Immature natural killer cell (primary cell): ENCODE measurements at regions not wholly inside any gene's neighbourhood (a gene's known extent, or its start where the extent isn't known, plus 50 kb on each side); places are given as distances from the start of the nearest gene placed in this dataset.
"Not testable (repeated sequence)": the region's sequence is repeated elsewhere in the genome, so short reads cannot be mapped to it uniquely, and the experiment has no call there.

Source experiments
- DNase-seq, 3 donors: peaks; one replicate each; pipeline ENCODE4 v3.0.0; 2022; ENCODE audit warnings: mixed read lengths in 1 of 3
- H3K27ac Mint-ChIP-seq, 6 donors: one replicate each; pipeline ENCODE4 v1.8.0; 2020; ENCODE audit warnings: mixed read lengths in 6 of 6, mild to moderate bottlenecking in 5 of 6, inconsistent platforms in 4 of 6, moderate library complexity in 3 of 6
- H3K27me3 Mint-ChIP-seq, 3 donors: one replicate each; pipeline ENCODE4 v1.8.0; 2020 to 2021; ENCODE audit warnings: low read depth in 3 of 3, mild to moderate bottlenecking in 3 of 3, mixed read lengths in 3 of 3, moderate library complexity in 3 of 3, inconsistent platforms in 1 of 3
- H3K36me3 Mint-ChIP-seq, 3 donors: one replicate each; pipeline ENCODE4 v1.8.0; 2020; ENCODE audit warnings: mixed read lengths in 3 of 3, inconsistent platforms in 2 of 3, mild to moderate bottlenecking in 2 of 3
- H3K4me1 Mint-ChIP-seq, 2 donors: one replicate each; pipeline ENCODE4 v1.8.0; 2020; ENCODE audit warnings: inconsistent platforms in 2 of 2, mild to moderate bottlenecking in 2 of 2, mixed read lengths in 2 of 2, moderate library complexity in 1 of 2
- H3K4me3 Mint-ChIP-seq, 5 donors: one replicate each; pipeline ENCODE4 v1.8.0; 2020; ENCODE audit warnings: mild to moderate bottlenecking in 5 of 5, mixed read lengths in 5 of 5, inconsistent platforms in 3 of 5, moderate library complexity in 3 of 5
- H3K9me3 Mint-ChIP-seq, 6 donors: one replicate each; pipeline ENCODE4 v1.8.0; 2020; ENCODE audit warnings: mild to moderate bottlenecking in 6 of 6, mixed read lengths in 6 of 6, inconsistent platforms in 4 of 6, moderate library complexity in 3 of 6

GRCh38 chr3:94460931-94461330 is 398.1 kb downstream of the NSUN3 start:
- no peak overlapping the region for H3K4me3 Mint-ChIP-seq

GRCh38 chr3:94462931-94463330 is 400.1 kb downstream of the NSUN3 start:
- Mint-ChIP-seq H3K4me3 (no peak overlapping the region), H3K27me3 (no peaks in the 10 kb centered on the region), H3K4me1 (no peaks in the 10 kb centered on the region), H3K27ac (no peak overlapping the region), H3K9me3 (peaks cover 0 to 28% (median 12%) of the 10 kb centered on the region in 6 donors), H3K36me3 (no peaks in the 10 kb centered on the region)
- no peak for DNase-seq

More at GRCh38 chr3:94460931-94461330, 398.1 kb downstream of the NSUN3 start:
- Mint-ChIP-seq H3K36me3 (no peaks in the 10 kb centered on the region), H3K9me3 (peaks cover 3 to 34% (median 12%) of the 10 kb centered on the region in 6 donors), H3K27me3 (peaks cover 0 to 2% (median 0%) of the 10 kb centered on the region in 3 donors), H3K27ac (no peak overlapping the region), H3K4me1 (no peaks in the 10 kb centered on the region)
- DNase-seq, result no peak

DNA sequence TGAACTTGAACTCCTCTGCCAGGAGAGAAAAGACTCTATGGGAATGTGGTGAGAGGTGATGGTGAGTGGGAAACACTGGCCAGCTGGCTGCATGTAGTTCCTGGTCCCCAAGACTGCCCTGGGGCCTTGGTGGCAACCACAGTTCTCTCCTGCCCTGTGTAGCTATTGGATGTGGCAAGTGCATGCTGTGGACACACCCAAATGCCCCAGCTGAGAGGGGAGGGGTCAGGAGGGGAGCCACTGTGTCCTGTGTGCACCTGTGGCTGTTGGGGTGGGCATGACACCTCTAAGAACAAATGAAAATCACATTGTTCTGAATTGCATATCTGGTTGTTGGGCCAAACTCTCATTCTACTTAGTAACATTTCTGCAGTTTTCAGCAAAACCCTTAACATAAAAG is 409.6 kb downstream of the NSUN3 start:
- DNase-seq, result no peak
- Mint-ChIP-seq H3K9me3 (peaks cover 18 to 65% (median 34%) of the 10 kb centered on the region in 6 donors), H3K4me1 (no peaks in the 10 kb centered on the region), H3K27me3 (peaks cover 0 to 2% (median 2%) of the 10 kb centered on the region in 3 donors), H3K27ac (no peak overlapping the region), H3K4me3 (no peak overlapping the region), H3K36me3 (no peaks in the 10 kb centered on the region)

DNA sequence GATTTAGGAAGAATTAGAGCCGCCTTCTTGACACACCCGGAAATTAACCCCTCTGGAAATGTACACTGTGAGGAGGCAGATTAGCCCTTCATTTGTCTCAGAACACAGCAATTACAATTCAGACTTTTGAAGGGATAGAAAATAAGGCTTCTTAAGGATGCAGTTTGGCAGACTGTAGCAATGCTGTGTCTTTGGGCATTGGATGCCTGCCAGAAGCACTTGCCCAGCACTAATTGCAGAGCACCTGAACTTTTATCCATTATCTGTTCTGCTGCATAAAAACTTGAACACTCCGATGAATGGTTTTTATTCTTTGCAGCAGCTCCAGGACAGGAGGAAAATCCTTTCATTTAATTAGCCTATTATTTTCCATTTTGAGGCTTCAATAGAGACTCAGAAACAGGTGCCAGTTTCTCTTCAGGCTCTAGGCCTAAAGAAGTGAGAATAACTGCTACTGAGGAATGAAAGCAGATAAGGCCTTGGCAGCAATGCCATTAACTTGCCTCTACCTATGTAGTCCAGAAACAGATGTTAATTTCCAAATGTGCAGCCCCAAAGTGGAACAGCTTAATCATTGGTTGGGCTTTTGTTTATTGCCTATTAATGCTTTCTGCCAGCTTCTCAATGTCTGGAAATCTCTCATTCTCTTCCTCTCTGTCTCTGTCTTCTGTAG is 418.5 kb downstream of the NSUN3 start:
- no peak for DNase-seq
- Mint-ChIP-seq H3K27ac (no peak overlapping the region), H3K4me3 (no peak overlapping the region), H3K4me1 (no peaks in the 10 kb centered on the region), H3K36me3 (no peaks in the 10 kb centered on the region), H3K9me3 (peaks cover 3 to 32% (median 15%) of the 10 kb centered on the region in 6 donors), H3K27me3 (peaks cover 0 to 2% (median 0%) of the 10 kb centered on the region in 3 donors)

DNA sequence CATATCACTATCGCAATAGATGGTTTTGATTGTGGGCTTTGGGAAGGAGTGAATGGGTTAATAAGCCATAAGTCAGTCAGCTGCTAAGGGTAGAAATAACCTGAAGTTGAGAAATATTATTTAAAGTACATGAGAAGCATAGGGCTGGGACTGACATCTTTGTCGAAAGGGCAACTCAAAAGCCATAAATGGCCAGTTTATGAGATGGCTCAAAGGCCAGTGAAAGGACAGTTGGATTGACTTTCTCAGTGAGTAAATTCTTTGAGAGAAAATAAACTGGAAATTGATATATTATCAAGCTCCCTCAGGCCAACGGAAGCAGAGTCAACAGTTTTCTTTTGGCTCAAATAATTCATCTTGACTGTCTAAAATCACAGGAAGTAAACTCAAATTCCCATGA is 419.8 kb downstream of the NSUN3 start:
- H3K9me3 Mint-ChIP-seq, result peaks cover 9 to 28% (median 13%) of the 10 kb centered on the region in 6 donors
- no peaks in the 10 kb centered on the region for H3K27me3 Mint-ChIP-seq

DNA sequence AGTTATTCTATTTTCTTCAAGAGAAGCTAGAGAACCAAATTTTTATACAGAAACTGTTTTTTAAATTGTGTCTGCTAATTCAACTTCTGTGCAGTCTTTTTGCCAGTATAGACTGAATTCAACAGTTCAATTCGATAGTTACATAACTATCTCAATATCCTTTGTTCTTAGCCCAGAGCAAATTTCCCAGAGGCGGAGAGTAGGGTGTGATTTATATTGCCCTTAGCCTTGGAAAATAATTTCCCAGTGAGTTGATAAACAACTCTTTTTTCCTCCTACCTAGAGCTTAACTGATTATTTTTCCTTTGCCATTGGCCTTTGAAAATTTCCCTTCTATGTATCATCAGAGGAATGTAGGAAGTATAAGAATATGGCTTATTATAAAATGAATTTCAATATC is 420.5 kb downstream of the NSUN3 start:
- H3K4me1 Mint-ChIP-seq, result no peaks in the 10 kb centered on the region
- H3K4me3 Mint-ChIP-seq, result no peak overlapping the region
- DNase-seq, result no peak
- H3K27me3 Mint-ChIP-seq, result no peaks in the 10 kb centered on the region
- H3K9me3 Mint-ChIP-seq, result peaks cover 9 to 34% (median 13%) of the 10 kb centered on the region in 6 donors
- no peak overlapping the region for H3K27ac Mint-ChIP-seq
- no peaks in the 10 kb centered on the region for H3K36me3 Mint-ChIP-seq

More for the DNA sequence above, 419.8 kb downstream of the NSUN3 start:
- no peaks in the 10 kb centered on the region for H3K36me3 Mint-ChIP-seq
- no peak overlapping the region for H3K27ac Mint-ChIP-seq
- no peak overlapping the region for H3K4me3 Mint-ChIP-seq
- no peaks in the 10 kb centered on the region for H3K4me1 Mint-ChIP-seq
- no peak for DNase-seq

DNA sequence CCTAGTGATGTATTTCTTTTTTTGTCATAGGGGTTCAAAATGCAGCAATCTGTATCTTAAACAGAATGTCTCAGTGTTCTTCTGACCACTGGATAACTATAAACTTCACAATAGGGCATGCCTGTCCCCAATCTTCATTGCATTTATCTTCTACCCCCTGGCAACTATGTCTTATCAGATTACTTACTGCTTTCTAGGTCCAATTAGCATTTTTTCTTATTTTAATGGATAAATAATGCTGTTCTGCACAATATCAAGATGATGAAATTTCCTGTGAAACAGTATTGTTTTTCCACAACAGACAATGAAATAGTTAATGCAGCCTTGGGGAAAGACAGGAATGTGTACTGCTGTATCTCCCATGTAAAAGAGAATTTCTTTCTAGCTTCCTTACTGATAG is 432.1 kb downstream of the NSUN3 start:
- H3K27me3 Mint-ChIP-seq, result peaks cover 0 to 3% (median 0%) of the 10 kb centered on the region in 3 donors
- H3K4me1 Mint-ChIP-seq, result no peaks in the 10 kb centered on the region
- H3K27ac Mint-ChIP-seq, result no peak overlapping the region
- no peak overlapping the region for H3K4me3 Mint-ChIP-seq
- DNase-seq, result no peak
- H3K36me3 Mint-ChIP-seq, result peaks cover 0 to 3% (median 1%) of the 10 kb centered on the region in 3 donors
- peaks cover 14 to 62% (median 16%) of the 10 kb centered on the region in 6 donors for H3K9me3 Mint-ChIP-seq

- H3K27me3 Mint-ChIP-seq, result no peaks in the 10 kb centered on the region
- peaks cover 13 to 48% (median 25%) of the 10 kb centered on the region in 6 donors for H3K9me3 Mint-ChIP-seq
- peaks cover 0 to 3% (median 0%) of the 10 kb centered on the region in 3 donors for H3K36me3 Mint-ChIP-seq
- no peak for DNase-seq
- no peak overlapping the region for H3K4me3 Mint-ChIP-seq
- H3K27ac Mint-ChIP-seq, result no peak overlapping the region
- H3K4me1 Mint-ChIP-seq, result no peaks in the 10 kb centered on the region
These were observed 437.3 kb downstream of the NSUN3 start for GRCh38 chr3:94500146-94500545.

DNA sequence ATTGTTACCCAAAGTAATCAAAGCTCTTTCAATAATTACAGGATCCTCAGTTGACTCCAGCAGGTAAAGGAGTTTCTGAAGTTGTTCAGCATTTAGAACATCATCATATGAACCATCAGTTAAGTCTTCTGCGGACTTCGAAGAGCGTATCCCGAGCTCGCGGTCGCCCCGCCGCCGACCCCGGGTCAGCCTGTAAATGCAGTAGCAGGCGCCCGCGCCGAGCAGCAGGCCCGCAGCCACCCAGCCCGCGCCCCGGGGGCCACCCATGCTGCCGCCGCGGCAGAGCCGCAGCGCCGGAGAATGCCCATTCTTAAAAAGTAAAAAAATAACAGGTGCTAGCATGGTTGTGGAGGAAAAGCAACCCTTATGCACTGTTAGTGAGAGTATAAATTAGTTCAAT is 444.5 kb downstream of the NSUN3 start:
- H3K4me1 Mint-ChIP-seq, result not testable (repeated sequence)

GRCh38 chr3:94512876-94513275 is 450.0 kb downstream of the NSUN3 start:
- DNase-seq, result no peak
- no peaks in the 10 kb centered on the region for H3K4me1 Mint-ChIP-seq
- no peak overlapping the region for H3K4me3 Mint-ChIP-seq
- H3K27me3 Mint-ChIP-seq, result peaks cover 0 to 2% (median 0%) of the 10 kb centered on the region in 3 donors
- peaks cover 0 to 13% (median 5%) of the 10 kb centered on the region in 6 donors for H3K9me3 Mint-ChIP-seq
- H3K36me3 Mint-ChIP-seq, result no peaks in the 10 kb centered on the region
- no peak overlapping the region for H3K27ac Mint-ChIP-seq

More for the DNA sequence above, 444.5 kb downstream of the NSUN3 start:
- not testable (repeated sequence) for H3K4me3 Mint-ChIP-seq, DNase-seq, H3K27me3 Mint-ChIP-seq, H3K36me3 Mint-ChIP-seq, H3K27ac Mint-ChIP-seq
- peaks cover 3 to 23% (median 13%) of the 10 kb centered on the region in 6 donors for H3K9me3 Mint-ChIP-seq

GRCh38 chr3:94513600-94513999 is 450.7 kb downstream of the NSUN3 start:
- peaks cover 0 to 3% (median 2%) of the 10 kb centered on the region in 3 donors for H3K27me3 Mint-ChIP-seq
- H3K4me1 Mint-ChIP-seq, result no peaks in the 10 kb centered on the region
- no peak for DNase-seq
- H3K36me3 Mint-ChIP-seq, result no peaks in the 10 kb centered on the region
- peaks cover 0 to 11% (median 4%) of the 10 kb centered on the region in 6 donors for H3K9me3 Mint-ChIP-seq
- H3K27ac Mint-ChIP-seq, result no peak overlapping the region
- H3K4me3 Mint-ChIP-seq, result no peak overlapping the region

DNA sequence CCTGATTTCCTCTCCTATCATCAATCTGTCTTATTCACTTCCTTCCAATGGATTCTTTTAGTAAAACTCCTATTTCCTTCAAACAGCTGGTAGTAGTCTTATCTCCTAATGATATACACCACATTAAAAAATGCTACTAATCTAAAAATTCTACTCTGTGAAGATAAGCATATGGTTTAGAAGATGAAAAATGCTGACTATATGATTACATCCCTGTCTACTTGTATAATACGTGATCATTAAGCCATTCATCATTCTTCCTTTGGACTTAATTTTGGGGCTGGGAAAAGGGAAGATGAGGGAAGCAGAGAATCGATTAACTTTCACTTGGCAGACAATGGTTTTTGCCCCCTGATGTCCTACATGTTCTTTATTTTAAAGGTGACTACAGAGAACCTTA is 453.1 kb downstream of the NSUN3 start:
- H3K27ac Mint-ChIP-seq, result no peak overlapping the region
- H3K27me3 Mint-ChIP-seq, result peaks cover 0 to 3% (median 2%) of the 10 kb centered on the region in 3 donors
- H3K9me3 Mint-ChIP-seq, result peaks cover 0 to 21% (median 5%) of the 10 kb centered on the region in 6 donors
- H3K36me3 Mint-ChIP-seq, result no peaks in the 10 kb centered on the region
- no peak overlapping the region for H3K4me3 Mint-ChIP-seq
- no peak for DNase-seq
- H3K4me1 Mint-ChIP-seq, result no peaks in the 10 kb centered on the region

DNA sequence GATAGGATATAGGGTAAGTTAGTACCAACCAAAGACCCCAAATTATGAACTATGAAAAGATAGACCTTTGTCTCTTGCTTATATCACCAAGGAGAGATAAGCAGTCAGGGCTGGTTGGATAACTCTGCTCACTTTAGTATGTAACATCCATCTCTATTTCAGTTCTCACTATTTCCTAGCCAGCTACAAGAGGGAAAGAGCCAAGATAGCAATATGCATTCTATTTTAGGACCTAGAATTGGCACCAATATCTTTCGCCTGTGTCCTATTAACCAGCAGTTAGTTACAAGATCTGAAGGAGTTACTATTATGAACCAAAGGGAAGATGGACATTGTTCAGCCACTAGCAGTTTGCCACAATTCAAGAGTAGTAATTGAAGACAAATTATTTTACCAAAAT is 457.5 kb downstream of the NSUN3 start:
- DNase-seq, result no peak
- Mint-ChIP-seq H3K36me3 (no peaks in the 10 kb centered on the region), H3K27ac (no peak overlapping the region), H3K9me3 (peaks cover 4 to 33% (median 11%) of the 10 kb centered on the region in 6 donors), H3K27me3 (peaks cover 0 to 3% (median 2%) of the 10 kb centered on the region in 3 donors), H3K4me1 (no peaks in the 10 kb centered on the region), H3K4me3 (no peak overlapping the region)

- DNase-seq, result no peak
- Mint-ChIP-seq H3K27me3 (peaks cover 0 to 3% (median 0%) of the 10 kb centered on the region in 3 donors), H3K36me3 (no peaks in the 10 kb centered on the region), H3K4me1 (no peaks in the 10 kb centered on the region), H3K4me3 (no peak overlapping the region), H3K27ac (no peak overlapping the region), H3K9me3 (peaks cover 9 to 49% (median 11%) of the 10 kb centered on the region in 6 donors)
These were observed 459.6 kb downstream of the NSUN3 start for GRCh38 chr3:94522488-94522887.
